ENCODE measurements at regions not wholly inside any gene's neighbourhood (a gene's known extent, or its start where the extent isn't known, plus 50 kb on each side); places are given as distances from the start of the nearest gene placed in this dataset.

DNA sequence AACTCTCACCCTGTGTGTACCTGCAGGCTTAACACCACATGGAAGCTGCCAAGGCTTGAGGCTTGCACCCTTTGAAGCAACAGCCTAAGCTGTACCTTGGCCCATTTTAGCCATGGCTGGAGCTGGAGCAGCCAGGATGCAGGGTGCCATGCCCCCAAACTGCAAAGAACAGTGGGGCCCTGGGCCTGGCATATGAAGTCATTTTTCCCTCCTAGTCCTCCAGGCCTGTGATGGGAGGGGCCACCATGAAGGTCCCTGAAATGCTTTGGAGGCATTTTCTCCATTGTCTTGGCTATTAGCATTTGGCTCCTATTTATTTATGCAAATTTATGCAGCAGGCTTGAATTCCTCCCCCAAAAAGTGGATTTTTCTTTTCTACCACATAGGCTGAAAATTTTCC, 238.4 kb downstream of the CDCA7 start:
- H3K27me3 ChIP-seq: no peaks in the 10 kb centered on the region
- no peak overlapping the region for H3K4me3 ChIP-seq

GRCh38 chr2:173596244-173596643, 241.6 kb downstream of the CDCA7 start:
- H3K36me3 ChIP-seq: no peaks in the 10 kb centered on the region
- DNase-seq: no peak
- intact Hi-C loops (cut with DNase I): no loop called here
- no peaks in the 10 kb centered on the region for H3K4me1 ChIP-seq
- H3K27ac ChIP-seq: no peak overlapping the region
- H3K4me3 ChIP-seq: no peak overlapping the region
- peaks cover 0 to 22% (median 8%) of the 10 kb centered on the region in 11 donors for H3K9me3 ChIP-seq
- no peaks in the 10 kb centered on the region for H3K27me3 ChIP-seq
- TF ChIP-seq, protein P1, sequence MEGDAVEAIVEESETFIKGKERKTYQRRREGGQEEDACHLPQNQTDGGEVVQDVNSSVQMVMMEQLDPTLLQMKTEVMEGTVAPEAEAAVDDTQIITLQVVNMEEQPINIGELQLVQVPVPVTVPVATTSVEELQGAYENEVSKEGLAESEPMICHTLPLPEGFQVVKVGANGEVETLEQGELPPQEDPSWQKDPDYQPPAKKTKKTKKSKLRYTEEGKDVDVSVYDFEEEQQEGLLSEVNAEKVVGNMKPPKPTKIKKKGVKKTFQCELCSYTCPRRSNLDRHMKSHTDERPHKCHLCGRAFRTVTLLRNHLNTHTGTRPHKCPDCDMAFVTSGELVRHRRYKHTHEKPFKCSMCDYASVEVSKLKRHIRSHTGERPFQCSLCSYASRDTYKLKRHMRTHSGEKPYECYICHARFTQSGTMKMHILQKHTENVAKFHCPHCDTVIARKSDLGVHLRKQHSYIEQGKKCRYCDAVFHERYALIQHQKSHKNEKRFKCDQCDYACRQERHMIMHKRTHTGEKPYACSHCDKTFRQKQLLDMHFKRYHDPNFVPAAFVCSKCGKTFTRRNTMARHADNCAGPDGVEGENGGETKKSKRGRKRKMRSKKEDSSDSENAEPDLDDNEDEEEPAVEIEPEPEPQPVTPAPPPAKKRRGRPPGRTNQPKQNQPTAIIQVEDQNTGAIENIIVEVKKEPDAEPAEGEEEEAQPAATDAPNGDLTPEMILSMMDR (IDR thresholded peaks at IDR 0.05): no peak
- no peak for ATAC-seq

More for the DNA sequence above, 238.4 kb downstream of the CDCA7 start:
- intact Hi-C loops (cut with DNase I): no loop called here
- no peak for ATAC-seq
- Histone ChIP-seq H3K4me1 (peaks cover 0 to 11% (median 4%) of the 10 kb centered on the region in 9 donors), H3K9me3 (peaks cover 0 to 16% (median 7%) of the 10 kb centered on the region in 11 donors), H3K27ac (no peak overlapping the region), H3K36me3 (no peaks in the 10 kb centered on the region)
- TF ChIP-seq, protein P1 (IDR thresholded peaks at IDR 0.05): no peak
- DNase-seq: no peak

DNA sequence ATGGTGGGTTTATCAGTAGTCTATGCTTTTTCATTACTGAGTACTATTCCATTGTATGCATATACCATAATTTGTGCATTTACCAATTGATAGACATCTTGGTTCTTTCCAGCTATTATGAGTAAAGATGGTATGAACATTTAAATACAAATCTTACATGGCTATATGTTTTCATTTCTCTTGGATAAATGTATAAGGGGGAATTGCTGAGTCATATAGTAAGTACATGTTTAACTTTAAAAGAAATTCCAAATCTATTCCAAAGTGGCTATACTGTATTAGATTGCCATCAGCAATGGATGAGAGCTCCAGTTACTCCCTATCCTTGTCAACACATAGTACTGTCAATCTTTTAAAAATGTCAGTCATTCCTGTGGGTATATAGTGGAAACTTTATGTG, 243.9 kb downstream of the CDCA7 start:
- intact Hi-C loops (cut with DNase I): no loop called here
- ATAC-seq (no peak), DNase-seq (no peak)
- Histone ChIP-seq H3K9me3 (peaks cover 0 to 8% (median 0%) of the 10 kb centered on the region in 11 donors), H3K36me3 (no peaks in the 10 kb centered on the region), H3K27ac (no peak overlapping the region), H3K4me3 (no peak overlapping the region), H3K4me1 (no peaks in the 10 kb centered on the region), H3K27me3 (no peaks in the 10 kb centered on the region)
- TF ChIP-seq, protein P1 (IDR thresholded peaks at IDR 0.05): no peak

- Histone ChIP-seq H3K4me3 (no peak overlapping the region), H3K27me3 (no peaks in the 10 kb centered on the region), H3K27ac (no peak overlapping the region), H3K9me3 (peaks cover 0 to 6% (median 0%) of the 10 kb centered on the region in 11 donors), H3K36me3 (no peaks in the 10 kb centered on the region), H3K4me1 (no peaks in the 10 kb centered on the region)
- ATAC-seq (no peak), DNase-seq (no peak)
- intact Hi-C loops (cut with DNase I): no loop called here
- TF ChIP-seq, protein P1 (IDR thresholded peaks at IDR 0.05): no peak
- WGBS, 2 donors: 72 to 78% methylated on average over 5 of the region's 5 CpGs
Measured at GRCh38 chr2:173599821-173600359, 245.2 kb downstream of the CDCA7 start.

Data from heart right ventricle (tissue), 16 donors.